ES-I3 (cell line): ENCODE measurements at regions not wholly inside any gene's neighbourhood (a gene's known extent, or its start where the extent isn't known, plus 50 kb on each side); places are given as distances from the start of the nearest gene placed in this dataset.
"Not testable (repeated sequence)": the region's sequence is repeated elsewhere in the genome, so short reads cannot be mapped to it uniquely, and the experiment has no call there.

Source experiments
- H3K36me3 ChIP-seq: 2 replicates; pipeline ENCODE4 v1.6.1; 2013; ENCODE audit warnings: mild to moderate bottlenecking, low read length, control low read depth, moderate library complexity; ENCODE audit not compliant: insufficient read depth
- H3K4me1 ChIP-seq: 2 replicates; pipeline ENCODE4 v1.6.1; 2013; ENCODE audit warnings: mild to moderate bottlenecking, control low read depth, low read length; ENCODE audit not compliant: insufficient read depth
- H3K9ac ChIP-seq: 2 replicates; pipeline ENCODE4 v1.6.1; 2013; ENCODE audit warnings: low read depth, mild to moderate bottlenecking, low read length, moderate library complexity
- H3K9me3 ChIP-seq: 2 replicates; pipeline ENCODE4 v1.6.1; 2013; ENCODE audit warnings: mild to moderate bottlenecking, low read length, moderate library complexity; ENCODE audit not compliant: control insufficient read depth, insufficient read depth

DNA sequence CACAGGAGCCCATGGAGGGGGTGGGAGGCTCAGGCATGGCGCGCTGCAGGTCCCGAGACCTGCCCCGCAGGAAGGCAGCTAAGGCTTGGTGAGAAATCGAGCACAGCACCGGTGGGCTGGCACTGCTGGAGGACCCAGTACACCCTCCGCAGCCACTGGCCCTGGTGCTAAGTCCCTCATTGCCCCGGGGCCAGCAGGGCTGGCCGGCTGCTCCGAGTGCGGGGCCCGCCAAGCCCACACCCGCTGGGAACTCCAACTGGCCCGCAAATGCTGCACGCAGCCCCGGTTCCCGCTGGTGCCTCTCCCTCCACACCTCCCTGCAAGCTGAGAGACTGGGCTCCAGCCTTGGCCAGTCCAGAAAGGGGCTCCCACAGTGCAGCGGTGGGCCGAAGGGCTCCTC is 349.8 kb downstream of the POM121L12 start:
- not testable (repeated sequence) for H3K9ac ChIP-seq, H3K9me3 ChIP-seq

DNA sequence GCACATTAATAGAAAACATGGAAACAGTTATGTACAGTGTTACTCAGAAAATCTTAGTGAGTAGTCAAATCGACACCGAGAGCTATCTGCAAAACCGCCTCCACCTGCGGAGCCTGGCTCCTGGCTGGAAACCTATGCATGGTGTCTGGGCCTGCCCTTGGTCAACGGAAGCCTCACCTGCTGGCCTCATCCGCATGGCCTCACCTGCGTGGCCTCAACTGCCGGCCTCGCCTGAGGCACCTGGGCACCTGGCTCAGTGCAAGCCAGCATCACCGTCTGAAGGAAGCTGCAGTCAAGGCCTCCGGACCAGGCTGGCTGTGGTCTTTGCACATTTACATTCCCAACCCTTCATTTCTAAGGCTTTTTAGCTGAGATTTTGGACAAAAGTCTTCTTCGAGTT is 352.1 kb downstream of the POM121L12 start:
- no peaks in the 10 kb centered on the region for H3K4me1 ChIP-seq
- H3K9ac ChIP-seq, result no peak overlapping the region
- H3K36me3 ChIP-seq, result no peaks in the 10 kb centered on the region
- H3K9me3 ChIP-seq, result no peaks in the 10 kb centered on the region

More for the DNA sequence above, 349.8 kb downstream of the POM121L12 start:
- not testable (repeated sequence) for H3K4me1 ChIP-seq, H3K36me3 ChIP-seq

- H3K4me1 ChIP-seq, result no peaks in the 10 kb centered on the region
- no peaks in the 10 kb centered on the region for H3K9me3 ChIP-seq
- no peak overlapping the region for H3K9ac ChIP-seq
- H3K36me3 ChIP-seq, result no peaks in the 10 kb centered on the region
Observed at GRCh38 chr7:53397911-53398310, 362.5 kb downstream of the POM121L12 start.

DNA sequence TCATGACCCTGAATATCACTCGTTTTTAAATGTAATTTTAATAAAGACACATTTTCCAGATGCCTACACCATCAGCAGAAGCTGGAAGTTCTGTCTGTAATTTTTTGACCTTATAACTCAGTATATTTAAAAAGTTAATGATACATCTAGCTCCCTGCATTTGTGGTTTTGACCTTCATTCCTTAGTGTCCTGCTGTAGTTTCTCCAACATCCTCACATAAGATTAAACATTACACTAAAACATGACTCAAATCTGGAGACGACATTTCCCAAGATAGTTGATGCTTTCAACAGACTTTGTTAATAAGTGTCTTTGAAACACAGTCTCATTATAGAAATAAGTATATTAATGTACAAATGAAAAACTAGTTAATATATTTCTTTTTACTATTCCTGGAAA is 363.1 kb downstream of the POM121L12 start:
- Histone ChIP-seq H3K9me3 (no peaks in the 10 kb centered on the region), H3K4me1 (no peaks in the 10 kb centered on the region), H3K9ac (no peak overlapping the region), H3K36me3 (no peaks in the 10 kb centered on the region)

GRCh38 chr7:53413021-53413420 is 377.6 kb downstream of the POM121L12 start:
- H3K36me3 ChIP-seq, result no peaks in the 10 kb centered on the region
- no peak overlapping the region for H3K9ac ChIP-seq
- no peaks in the 10 kb centered on the region for H3K9me3 ChIP-seq
- H3K4me1 ChIP-seq, result no peaks in the 10 kb centered on the region

DNA sequence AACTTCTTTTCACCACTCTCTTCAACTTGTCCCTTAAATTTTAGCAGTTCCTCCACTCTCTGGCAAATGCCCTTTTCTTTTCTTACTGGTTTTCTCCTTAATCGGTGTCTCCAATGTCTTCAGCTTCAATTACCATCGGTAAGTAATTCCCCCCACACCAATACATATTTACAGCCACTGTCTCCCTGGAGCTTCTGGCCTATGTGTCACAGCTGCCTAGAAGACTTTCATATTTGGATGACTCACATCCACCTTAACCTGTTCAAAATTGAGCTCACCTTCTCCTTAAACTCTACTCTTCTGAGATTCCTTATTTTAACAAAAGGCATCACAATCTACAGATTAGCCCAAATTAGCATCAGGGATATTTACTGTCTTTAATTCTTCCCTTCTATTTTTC is 380.4 kb downstream of the POM121L12 start:
- no peaks in the 10 kb centered on the region for H3K36me3 ChIP-seq
- H3K9ac ChIP-seq, result no peak overlapping the region
- no peaks in the 10 kb centered on the region for H3K4me1 ChIP-seq
- H3K9me3 ChIP-seq, result no peaks in the 10 kb centered on the region

- Histone ChIP-seq H3K36me3 (no peaks in the 10 kb centered on the region), H3K9me3 (no peaks in the 10 kb centered on the region), H3K9ac (no peak overlapping the region), H3K4me1 (no peaks in the 10 kb centered on the region)
Observed at GRCh38 chr7:53418834-53419482, 383.5 kb downstream of the POM121L12 start.

DNA sequence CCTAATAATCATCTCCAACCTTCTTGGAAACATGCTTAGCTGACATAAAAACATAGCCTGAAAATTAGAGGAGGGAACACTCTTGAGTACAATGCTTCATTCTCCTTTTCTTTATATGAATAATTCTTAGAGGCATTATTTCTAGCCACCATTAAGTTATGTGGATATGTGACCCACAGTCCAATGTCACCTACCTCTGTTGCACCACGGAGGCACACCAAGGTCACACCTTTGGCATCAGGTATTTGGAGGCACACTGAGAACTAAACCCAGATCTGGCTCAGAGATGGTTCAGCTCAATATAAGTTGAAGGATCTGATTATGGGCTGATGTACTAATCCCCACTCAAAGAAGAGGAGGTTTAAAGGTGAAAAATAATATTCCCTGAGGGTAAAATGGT is 385.1 kb downstream of the POM121L12 start:
- no peaks in the 10 kb centered on the region for H3K36me3 ChIP-seq
- H3K4me1 ChIP-seq, result no peaks in the 10 kb centered on the region
- H3K9ac ChIP-seq, result no peak overlapping the region
- H3K9me3 ChIP-seq, result no peaks in the 10 kb centered on the region

GRCh38 chr7:53422291-53422690 is 386.9 kb downstream of the POM121L12 start:
- H3K9ac ChIP-seq, result no peak overlapping the region
- H3K36me3 ChIP-seq, result no peaks in the 10 kb centered on the region
- H3K4me1 ChIP-seq, result no peaks in the 10 kb centered on the region
- H3K9me3 ChIP-seq, result no peaks in the 10 kb centered on the region

DNA sequence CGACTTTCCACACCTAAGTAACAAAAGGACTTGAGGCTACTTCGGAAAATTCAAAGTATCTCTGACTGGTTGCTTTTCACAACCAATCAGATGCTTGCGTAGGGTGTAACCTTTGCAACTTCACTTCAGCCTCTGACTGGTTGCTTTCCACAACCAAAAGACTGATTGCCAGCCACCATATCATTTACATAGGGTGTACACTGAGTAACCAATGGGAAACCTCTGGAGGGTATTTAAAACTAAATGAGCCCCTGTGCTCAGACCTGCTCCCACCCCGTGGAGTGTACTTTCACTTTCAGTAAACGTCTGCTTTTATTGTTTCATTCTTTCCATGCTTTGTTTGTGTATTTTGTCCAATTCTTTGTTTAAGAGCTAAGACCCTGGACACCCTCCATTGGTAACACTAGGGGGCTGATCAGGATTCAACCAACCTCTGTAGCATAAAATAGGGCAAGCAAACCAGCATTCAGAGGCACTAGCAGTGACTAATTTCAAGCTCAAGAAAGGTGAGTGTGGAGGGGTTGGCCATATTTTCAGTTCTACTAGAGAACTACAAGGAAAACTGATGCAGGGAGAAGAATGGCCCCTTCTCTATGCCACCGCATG is 390.8 kb downstream of the POM121L12 start:
- no peaks in the 10 kb centered on the region for H3K9me3 ChIP-seq
- H3K4me1 ChIP-seq, result no peaks in the 10 kb centered on the region
- no peaks in the 10 kb centered on the region for H3K36me3 ChIP-seq
- no peak overlapping the region for H3K9ac ChIP-seq

DNA sequence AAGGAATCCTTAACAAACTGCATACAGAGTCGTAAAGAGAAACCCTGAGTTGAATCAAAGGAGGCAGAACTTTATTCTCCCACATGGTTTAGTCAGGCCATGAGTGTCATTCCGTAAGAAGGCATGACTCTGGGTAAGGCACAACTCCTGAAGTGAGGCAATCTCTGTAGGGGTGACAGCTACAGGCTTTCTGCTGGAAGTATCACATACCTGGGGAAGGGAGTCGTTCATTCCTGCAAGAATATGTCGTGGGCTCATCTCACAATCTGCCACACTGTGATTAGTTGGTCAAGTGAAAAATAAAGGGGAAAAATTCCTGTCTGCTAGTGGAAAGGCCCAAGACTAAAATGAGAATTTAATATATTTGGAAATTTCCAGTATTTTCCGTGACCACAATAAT is 392.6 kb downstream of the POM121L12 start:
- Histone ChIP-seq H3K4me1 (no peaks in the 10 kb centered on the region), H3K9ac (no peak overlapping the region), H3K9me3 (no peaks in the 10 kb centered on the region), H3K36me3 (no peaks in the 10 kb centered on the region)

DNA sequence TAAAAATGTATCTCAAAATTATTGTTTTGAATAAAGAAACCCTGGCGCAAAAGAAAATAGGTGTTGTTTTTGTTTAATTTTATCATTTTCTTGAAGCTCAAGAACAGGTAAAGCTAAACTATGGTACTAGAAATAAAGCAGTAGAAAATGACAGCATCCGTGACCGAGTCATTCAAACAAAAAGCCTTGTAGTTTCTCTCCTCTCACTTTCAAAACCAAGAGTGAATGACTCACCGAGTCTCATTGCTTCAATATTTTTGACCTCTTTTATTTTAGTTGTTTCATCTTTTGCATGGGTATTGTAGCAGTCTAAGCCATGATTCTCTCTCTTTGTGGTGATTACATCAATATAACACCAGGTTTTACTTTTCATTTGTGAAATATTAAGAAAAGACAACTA is 396.5 kb downstream of the POM121L12 start:
- no peak overlapping the region for H3K9ac ChIP-seq
- H3K36me3 ChIP-seq, result no peaks in the 10 kb centered on the region
- H3K9me3 ChIP-seq, result no peaks in the 10 kb centered on the region
- no peaks in the 10 kb centered on the region for H3K4me1 ChIP-seq

- Histone ChIP-seq H3K9ac (no peak overlapping the region), H3K9me3 (no peaks in the 10 kb centered on the region), H3K36me3 (no peaks in the 10 kb centered on the region; the same call in 1 of the 2 replicates), H3K4me1 (no peaks in the 10 kb centered on the region)
Observed at GRCh38 chr7:53437336-53437735, 401.9 kb downstream of the POM121L12 start.

DNA sequence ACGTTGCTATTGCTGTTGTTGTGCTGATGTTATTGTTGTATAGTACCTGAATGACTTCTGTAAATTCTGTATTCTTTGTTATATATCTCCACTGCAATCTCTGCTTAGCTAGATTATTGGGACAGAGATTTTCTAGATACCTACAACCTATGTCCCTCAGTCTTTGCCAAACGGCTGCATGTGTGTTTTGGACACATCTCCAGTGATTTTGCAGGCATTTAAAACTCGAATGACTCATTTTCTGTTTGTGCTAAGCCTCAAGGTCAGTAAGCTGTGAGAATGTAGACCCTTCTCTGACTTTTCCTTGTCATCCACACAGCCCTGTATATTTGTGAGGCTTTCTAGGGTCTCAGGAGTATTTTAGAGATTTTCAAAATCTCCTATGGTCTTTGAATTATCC is 410.7 kb downstream of the POM121L12 start:
- Histone ChIP-seq H3K9ac (no peak overlapping the region), H3K4me1 (no peaks in the 10 kb centered on the region), H3K36me3 (no peaks in the 10 kb centered on the region), H3K9me3 (no peaks in the 10 kb centered on the region)

DNA sequence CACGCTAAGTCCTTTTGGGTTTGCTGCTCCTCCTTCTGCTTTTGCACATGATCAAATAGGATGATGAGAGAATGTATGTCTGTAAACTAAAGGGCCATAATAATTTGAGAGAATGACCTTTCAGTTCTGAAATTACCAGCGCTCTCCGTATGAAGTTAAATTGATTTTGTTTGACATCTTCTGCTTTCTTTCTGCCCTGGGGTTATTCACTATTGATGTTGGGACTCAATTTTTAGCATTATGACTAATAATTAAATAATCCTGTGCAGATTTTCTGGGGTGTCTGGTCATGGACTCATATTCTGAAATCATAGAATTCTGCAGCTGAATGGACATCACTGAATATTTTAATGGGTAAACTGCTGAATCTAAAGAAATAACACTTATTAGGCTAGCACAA is 423.2 kb downstream of the POM121L12 start:
- Histone ChIP-seq H3K36me3 (no peaks in the 10 kb centered on the region), H3K9me3 (no peaks in the 10 kb centered on the region), H3K9ac (no peak overlapping the region), H3K4me1 (no peaks in the 10 kb centered on the region)
